GM19452 (cell line): ENCODE measurements at regions not wholly inside any gene's neighbourhood (a gene's known extent, or its start where the extent isn't known, plus 50 kb on each side); places are given as distances from the start of the nearest gene placed in this dataset.
"Not testable (repeated sequence)": the region's sequence is repeated elsewhere in the genome, so short reads cannot be mapped to it uniquely, and the experiment has no call there.

Experiments used
- ATAC-seq: cut with Tn5 transposase; IDR thresholded peaks from one replicate; pipeline ENCODE4 v1.9.1; 2021; ENCODE audit not compliant: unreplicated experiment

DNA sequence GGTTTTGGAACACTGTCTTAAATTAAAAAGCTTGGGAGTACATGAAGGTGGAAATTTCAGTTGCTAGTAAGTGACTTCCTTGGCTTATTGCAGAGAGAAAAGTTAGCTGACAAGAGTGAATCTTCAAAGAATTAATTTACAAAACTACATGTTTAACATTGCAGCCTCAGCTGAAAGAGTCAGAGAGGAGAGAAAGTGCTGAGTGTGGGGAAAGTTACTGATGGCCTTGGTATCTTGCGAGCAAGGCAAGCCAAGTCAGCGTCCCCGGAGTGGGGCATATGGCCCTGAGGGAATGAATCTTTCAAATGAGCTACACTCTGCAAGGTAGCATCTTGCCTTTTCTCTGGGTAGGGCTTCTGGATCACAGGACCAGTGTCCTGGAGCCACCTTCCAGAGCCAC lies 131.3 kb downstream of the LPIN1 start:
- no peak for ATAC-seq

DNA sequence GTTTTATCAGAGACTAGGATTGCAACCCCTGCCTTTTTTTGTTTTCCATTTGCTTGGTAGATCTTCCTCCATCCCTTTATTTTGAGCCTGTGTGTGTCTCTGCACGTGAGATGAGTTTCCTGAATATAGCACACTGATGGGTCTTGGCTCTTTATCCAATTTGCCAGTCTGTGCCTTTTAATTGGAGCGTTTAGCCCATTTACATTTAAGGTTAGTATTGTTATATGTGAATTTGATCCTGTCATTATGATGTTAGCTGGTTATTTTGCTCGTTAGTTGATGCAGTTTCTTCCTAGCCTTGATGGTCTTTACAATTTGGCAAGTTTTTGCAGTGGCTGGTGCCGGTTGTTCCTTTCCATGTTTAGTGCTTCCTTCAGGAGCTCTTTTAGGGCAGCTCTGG lies 138.8 kb downstream of the LPIN1 start:
- ATAC-seq, result not testable (repeated sequence)

DNA sequence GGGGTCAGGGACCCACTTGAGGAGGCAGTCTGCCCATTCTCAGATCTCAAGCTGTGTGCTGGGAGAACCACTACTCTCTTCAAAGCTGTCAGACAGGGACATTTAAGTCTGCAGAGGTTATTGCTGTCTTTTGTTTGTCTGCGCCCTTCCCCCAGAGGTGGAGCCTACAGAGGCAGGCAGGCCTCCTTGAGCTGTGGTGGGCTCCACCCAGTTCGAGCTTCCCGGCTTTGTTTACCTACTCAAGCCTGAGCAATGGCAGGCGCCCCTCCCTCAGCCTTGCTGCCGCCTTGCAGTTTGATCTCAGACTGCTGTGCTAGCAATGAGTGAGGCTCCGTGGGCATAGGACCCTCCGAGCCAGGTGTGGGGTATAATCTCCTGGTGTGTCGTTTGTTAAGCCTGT lies 140.5 kb downstream of the LPIN1 start:
- not testable (repeated sequence) for ATAC-seq

DNA sequence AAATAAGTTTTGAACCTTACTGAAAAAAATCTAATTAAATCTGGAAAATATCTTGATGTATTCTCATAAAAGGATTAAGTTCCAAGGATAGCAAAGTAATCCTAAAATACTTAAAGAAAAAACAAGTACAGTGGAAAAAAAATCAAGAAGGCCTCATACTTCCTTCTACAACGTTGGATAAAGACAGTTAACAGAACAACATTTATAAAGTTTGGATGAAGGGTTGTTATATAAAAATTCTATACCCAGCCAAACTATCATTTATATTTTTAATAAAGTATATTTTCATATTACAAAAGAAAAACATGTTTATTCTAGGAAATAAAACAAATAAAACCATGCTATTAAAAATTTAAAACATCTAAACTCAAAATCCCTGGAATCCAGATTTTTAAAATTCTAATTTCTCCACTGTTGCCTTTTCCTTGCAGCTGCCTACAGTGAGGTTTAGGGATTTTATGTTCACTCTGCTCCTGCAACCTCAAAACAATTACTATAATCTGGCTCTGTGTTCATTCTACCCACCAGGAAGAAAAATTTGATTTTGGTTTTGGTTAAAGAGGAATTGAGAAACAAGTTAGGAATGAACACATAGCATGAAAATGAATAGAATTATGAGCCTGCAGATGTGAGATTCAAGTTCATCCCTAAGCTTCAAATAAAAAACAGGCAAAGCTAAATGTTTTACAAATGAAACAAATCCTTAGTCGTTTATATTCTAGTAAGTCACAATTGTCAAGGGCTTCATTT lies 142.8 kb downstream of the LPIN1 start:
- ATAC-seq, result no peak

DNA sequence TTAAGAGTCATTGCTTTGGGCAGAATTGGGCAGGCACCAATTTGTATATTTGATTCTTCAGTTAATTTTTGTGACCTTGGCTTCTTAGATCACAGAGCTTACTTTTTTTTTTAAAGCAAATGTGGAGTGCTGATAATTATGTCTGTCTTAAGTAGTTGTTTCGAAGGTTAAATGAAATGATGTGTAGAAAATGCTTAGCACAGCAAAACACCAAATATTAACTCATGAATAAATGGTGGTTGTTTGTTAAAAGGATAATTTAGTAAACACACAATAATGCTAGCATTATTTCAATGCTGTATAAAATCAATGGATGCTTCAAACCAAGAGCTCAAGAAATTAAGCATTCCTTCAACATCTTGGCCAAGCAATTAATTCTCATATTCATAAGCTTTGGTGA lies 143.4 kb downstream of the LPIN1 start:
- no peak for ATAC-seq

DNA sequence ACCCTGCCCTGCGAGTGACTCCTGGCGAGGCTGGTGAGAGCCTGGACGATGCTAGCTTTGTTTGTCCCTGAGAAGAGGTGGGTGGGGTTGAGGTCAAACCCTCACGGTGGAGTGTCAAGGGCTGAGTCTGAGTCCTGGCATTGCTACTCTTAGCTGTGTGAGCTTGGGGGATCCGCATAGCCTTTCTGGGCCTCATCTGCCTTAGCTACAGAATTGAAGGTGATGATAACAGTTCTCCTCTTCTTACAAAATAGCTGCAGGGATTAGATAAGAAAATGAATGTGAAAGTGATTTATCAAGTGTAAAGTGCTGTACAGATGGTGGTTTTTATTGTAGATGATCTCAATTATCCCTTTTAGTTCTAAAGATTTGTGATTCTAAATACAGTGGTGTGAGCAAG lies 144.6 kb downstream of the LPIN1 start:
- ATAC-seq, result no peak

DNA sequence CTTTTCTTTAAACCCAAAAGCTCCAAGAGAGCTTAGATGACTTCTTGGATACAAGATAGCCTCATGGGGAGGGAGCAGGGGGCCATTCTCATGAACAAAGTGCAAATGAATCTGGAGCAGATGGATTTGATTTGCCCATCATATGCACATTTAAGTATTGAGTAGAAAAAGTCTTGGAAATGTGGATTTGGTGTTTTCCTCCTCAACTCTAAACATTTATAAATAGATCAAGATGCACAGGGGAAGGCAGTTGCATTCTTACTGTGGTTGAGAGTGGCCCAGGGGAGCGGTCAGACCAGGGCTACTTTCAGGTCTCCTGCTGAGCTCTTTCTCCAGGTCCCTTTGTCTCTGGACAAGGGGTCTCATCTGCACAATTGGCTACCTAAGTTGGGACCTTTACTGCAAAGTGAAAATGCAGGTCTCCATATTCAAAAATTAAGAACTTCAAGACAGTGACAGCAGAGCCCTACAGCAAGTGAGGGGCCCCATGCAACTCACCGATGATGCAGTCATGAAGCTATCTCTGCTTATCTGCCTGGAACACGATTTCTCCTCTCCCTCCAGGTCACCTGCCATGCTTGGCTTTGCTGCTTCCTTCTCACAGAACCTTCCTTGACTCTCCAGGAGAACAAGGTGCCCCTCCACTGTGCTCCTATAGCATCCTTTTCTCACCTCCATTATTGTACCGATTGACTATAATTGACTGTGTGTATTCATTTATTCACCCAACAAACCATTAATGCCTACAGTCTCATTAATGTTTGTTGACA lies 145.4 kb downstream of the LPIN1 start:
- ATAC-seq, result no peak

DNA sequence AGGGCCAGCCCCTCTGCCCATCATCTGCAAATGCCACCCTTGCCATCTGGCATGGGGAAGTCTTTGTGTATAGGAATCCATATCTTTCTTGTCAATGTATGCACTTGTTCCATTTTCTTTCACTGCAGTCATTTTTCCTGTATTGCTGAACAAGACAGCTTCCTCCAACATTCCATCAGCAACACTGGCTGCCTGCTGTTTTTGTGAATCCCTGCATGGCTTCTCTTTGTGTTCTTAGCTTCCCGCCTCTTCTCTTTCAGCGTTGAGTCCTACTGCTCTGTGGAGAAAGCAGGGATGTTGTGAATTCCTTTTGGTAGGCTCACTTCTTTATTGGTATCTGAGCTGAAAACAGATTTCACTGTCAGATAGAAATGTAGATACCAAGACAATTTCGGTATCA lies 150.0 kb downstream of the LPIN1 start:
- no peak for ATAC-seq

DNA sequence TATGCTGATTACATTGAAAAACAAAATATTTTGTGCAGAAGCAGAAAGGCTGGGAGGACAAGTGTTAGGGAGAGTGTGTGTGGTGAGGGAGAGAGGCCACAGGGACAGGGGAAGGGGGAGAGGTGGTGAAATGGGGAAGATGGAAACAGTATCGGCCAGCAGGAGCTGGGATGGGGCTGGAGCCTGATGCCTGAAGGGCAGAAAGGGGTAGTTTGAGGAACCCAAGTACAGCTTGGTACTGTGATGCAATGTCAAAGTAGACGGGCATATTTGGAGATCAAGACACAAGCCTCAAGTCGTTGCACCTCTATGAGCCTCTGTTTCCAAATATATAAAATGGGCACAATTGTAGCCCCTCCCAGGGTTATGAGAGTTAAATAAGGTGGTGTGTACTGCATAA lies 152.1 kb downstream of the LPIN1 start:
- no peak for ATAC-seq

DNA sequence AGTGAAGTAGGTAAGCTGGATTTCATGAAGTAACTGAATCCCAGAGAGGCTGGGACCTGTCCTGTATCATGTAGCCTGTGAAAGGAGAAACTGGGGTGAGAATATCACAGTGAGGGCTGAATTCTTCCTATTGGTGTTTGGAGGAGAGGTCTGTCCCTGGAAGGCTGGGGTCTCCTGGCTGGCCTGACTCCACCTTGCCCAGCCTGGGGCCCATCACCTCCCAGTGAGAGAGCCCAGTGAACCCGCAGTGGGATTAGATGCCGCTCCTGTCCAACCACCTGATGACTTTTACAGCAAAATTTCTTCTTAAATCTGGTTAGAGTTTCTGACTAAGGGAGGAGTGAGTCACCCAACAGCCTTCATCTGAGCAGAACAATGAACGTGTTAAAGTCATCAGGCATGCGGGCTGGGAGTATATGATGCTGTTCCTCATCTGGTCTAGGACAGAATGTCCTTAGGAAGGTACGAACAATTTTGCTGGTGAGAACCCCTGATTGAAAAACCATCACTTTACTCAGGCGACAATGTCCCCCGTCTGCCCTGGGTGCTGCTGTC lies 152.9 kb downstream of the LPIN1 start:
- no peak for ATAC-seq

DNA sequence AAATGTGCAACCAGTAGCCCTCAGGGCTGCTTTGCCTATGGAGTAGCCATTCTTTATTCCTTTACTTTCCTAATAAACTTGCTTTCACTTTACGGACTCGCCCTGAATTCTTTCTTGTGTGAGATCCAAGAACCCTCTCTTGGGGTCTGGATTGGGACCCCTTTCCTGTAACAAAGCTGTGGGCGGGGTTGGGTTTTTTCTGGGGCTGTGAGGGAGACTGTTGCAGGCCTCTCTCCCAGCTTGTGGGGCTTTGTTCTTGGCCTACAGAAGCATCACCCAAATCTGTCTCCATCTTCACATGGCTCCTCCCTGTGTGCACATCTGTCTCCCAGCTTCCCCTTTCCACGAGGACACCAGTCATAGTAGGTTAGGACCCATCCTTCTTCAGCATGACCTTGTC lies 154.5 kb downstream of the LPIN1 start:
- ATAC-seq, result not testable (repeated sequence)

DNA sequence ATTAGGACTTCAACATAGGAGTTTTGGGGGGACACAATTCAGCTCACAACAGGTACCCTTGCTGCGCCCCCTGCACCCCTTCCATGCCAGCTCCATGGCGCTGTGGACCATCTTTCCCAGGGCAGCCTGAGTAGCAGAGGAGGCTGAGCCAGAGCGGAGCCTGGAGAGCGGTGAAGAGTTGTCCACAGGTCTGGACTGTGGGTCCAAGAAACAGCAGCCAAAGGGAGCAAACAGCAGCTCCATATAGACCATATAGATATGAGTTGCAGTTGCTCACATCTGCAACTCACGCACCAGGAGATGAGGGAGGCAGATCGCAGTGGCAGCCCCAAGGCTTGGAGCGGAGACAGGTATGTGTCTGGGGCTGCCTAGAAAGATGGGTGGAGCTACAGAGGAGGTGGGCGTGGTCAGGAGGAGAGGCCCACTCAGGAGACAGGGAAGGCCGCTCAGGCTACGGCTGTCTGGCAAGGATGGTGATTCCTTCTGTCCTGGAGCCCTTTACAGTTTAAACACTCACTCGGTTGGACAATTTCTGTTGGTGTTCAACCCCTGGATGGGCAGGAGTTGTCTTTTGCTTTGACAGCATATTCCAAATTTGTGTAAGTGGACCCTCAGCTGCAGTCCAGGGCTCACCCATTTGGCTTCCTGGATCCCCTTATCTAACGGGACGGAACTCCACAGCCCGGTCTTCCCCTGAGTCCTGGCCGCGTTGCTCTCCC lies 155.1 kb downstream of the LPIN1 start:
- ATAC-seq, result no peak

DNA sequence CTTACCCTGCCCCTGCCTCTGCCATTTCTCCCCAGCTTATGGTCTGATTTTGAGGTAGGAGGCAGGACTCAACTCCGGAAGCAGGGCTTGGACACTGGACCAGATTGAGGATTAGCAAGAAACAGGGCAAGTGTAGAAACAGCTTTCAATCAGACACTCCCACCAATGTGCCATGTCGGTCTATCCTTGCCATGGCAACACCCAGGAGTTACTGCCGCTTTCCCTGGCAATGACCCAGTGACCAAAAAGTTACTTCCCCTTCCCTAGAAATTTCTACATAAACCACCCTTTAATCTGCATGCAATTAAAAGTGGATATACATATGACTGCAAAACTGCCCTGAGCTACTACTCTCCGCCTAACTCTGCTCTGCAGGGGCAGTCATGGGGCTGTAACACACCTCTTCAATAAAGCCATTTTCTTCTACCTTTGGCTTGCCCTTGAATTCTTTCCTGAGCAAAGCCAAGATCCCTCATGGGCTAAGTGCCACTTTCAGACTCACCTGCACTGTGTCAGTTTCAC lies 156.7 kb downstream of the LPIN1 start:
- ATAC-seq, result no peak

DNA sequence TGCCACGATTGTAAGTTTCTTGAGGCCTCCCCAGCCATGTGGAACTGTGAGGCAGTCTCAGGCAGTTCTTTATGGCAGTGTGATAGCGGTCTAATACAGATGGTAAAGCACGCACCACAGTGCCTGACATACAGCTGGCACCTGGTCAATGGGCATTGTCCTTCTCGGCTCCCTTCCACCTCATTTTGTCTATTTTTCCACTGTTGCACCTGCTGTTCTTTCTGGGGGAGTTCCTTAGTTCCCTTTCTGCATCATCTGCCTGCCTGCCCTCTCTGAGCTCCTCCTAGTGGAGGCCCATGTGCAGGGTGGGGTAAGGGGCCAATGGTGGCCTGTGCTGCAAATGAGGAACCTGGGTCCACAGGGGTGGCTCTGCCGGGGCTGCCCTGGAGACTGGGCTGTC lies 157.6 kb downstream of the LPIN1 start:
- no peak for ATAC-seq

DNA sequence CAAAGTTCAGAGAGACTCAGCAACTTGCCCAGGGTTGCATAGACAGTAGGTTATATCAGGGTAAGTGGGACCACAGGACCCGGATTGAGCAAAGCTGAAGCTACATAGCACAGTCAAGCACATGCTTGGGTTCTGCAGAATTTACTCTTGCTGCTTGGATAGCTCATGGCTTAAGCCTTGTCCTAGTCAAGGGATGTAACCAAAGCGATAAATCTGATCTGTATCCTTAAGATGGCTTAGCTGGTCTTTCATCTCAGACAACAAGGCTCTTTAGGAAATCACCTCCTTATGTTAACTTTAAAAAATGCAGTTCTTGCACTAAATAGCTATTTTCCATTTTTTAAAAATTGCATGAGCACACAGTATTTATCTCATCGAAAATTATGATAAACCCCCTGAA lies 158.5 kb downstream of the LPIN1 start:
- no peak for ATAC-seq

DNA sequence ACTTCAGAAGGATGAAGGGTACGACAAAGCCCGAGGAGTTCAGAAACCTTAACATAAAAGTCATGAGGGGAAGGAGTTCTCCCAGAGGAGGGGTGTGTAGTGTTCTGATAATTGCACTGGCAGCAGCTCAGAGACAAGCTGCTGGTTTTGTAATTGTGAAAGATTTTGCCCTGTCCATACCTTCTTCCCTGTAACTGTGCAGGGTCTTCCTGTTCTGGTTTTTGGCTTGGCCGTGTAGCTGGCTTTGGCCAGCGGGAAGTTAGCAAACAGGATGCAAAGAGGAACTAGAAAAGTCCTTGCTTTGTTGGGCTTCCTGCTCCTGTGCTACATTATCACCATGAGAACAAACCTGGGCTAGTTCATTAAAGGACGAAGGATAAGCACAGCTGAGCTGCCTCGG lies 160.8 kb downstream of the LPIN1 start:
- ATAC-seq, result no peak

DNA sequence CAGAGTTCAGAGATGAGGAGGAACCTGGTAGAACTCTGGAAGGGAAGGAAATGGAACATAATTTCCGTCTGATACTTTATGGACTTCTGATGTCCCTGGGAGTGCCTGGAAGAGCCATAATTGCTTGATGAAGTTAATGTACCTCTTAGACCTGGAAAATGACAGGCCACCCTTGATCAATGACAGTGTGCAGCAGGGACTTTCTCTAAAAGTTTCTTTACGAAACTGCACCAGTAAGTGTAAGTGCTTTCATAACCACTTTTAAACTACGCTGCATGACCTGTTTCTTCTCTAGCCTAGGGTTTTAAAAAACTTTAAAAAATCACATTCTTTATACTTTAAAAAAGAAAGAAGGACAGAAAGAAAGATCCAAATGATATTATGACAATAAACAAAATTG lies 164.5 kb downstream of the LPIN1 start:
- ATAC-seq, result no peak

DNA sequence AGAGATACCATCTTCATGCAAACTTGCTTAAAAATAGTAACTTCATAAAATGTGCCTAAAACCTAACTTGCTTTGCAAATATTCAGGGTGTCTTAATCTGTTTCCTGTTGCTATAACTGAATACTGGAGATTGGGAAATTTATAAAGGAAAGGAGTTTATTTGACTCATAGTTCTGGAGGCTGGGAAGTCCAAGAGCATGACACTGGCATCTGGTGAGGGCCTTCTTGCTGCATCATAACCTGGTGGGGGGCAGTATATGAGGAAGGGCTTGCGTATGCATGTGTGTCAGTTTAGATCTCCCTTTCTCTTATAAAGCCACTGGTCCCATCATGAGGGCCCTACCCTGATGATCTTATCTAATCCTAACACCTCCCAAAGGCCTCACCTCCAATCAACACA lies 166.5 kb downstream of the LPIN1 start:
- no peak for ATAC-seq

DNA sequence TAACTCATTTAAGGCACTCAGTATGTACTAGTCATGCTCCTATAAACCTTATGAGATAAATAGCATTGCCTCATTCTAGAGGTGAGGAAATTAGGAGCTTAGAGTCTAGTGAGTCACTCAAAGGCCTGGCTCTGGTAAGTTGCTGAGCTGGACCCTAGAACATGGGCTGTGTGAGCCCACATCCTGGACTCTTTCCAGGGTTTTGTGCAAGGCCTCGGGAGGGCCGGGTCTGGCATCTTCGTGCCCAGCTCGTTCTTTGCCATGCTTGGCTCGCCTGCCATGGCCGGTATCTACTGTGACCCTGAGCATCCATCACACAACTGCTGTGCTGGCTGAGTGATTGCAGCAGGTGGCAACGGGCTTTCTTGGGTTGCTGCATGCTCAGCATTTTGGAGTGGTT lies 168.0 kb downstream of the LPIN1 start:
- ATAC-seq, result no peak

DNA sequence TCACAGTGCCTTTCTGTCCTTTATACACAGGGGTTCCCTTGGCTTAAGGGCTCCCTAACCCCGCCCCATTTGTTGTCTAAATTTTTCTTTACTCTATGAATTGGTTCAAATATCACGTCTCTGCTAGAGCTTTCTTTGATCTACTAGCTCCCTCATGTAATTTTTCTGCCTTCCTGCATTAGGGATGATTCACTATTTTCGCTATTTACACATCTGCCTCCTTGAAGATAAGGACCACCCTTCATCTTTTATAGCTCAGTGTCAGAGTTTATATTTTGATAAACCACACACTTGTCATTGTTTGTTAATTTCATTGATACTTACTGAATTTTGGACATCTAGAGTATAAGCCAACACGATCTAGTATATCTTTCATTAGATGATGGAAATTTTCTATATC lies 169.2 kb downstream of the LPIN1 start:
- ATAC-seq, result no peak

DNA sequence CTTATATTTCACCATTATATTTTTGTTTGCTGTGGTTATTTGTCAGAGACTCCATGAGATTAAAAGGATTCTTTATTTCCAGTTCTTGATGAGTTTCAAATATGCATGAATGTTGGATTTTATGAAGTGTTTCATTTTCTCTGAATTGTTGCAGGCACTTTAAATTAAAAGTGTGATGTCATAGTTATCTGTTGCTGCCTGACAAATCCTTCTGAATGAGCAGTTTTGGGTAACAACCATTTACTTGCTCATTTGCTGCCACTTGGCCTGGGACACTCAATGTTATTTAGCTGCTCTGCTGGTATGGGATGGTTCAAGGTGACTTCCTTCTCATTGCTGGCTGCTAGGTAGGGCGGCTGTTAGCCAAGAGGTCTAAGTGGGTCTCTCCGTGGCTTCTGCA lies 173.5 kb downstream of the LPIN1 start:
- no peak for ATAC-seq
